Esophagus muscularis mucosa (tissue), 4 donors: ENCODE measurements at regions not wholly inside any gene's neighbourhood (a gene's known extent, or its start where the extent isn't known, plus 50 kb on each side); places are given as distances from the start of the nearest gene placed in this dataset.

Source experiments
- CTCF ChIP-seq, 3 experiments: fragments of 200-600 bp in 2 of 3; fragments of 450-650 bp in 1 of 3; sonication (generic) in 2 of 3; IDR thresholded peaks; one replicate each; pipeline ENCODE4 v1.5.1; 2017 to 2019; ENCODE audit warnings: antibody characterized with exemption in 3 of 3, mild to moderate bottlenecking in 2 of 3, moderate library complexity in 1 of 3
- EP300 ChIP-seq: sonication (generic); formaldehyde crosslinking; IDR thresholded peaks from one replicate; pipeline ENCODE4 v1.6.1; 2017; ENCODE audit warnings: antibody characterized with exemption
- POLR2A ChIP-seq: fragments of 450-650 bp; IDR thresholded peaks from one replicate; pipeline ENCODE4 v1.6.1; 2017; ENCODE audit warnings: antibody characterized with exemption, moderate library complexity, mild to moderate bottlenecking, low read depth

- TF ChIP-seq POLR2A (no peak), CTCF (IDR thresholded peaks at IDR 0.05) (no peak), EP300 (no peak)
Observed at GRCh38 chrX:39995457-39995856, 102.3 kb downstream of the BCOR start.
